ENCODE measurements at regions not wholly inside any gene's neighbourhood (a gene's known extent, or its start where the extent isn't known, plus 50 kb on each side); places are given as distances from the start of the nearest gene placed in this dataset.

- no peak for DNase-seq
- no peaks in the 10 kb centered on the region for H3K36me3 ChIP-seq
- H3K9me3 ChIP-seq: no peaks in the 10 kb centered on the region
- TF ChIP-seq, protein P1, sequence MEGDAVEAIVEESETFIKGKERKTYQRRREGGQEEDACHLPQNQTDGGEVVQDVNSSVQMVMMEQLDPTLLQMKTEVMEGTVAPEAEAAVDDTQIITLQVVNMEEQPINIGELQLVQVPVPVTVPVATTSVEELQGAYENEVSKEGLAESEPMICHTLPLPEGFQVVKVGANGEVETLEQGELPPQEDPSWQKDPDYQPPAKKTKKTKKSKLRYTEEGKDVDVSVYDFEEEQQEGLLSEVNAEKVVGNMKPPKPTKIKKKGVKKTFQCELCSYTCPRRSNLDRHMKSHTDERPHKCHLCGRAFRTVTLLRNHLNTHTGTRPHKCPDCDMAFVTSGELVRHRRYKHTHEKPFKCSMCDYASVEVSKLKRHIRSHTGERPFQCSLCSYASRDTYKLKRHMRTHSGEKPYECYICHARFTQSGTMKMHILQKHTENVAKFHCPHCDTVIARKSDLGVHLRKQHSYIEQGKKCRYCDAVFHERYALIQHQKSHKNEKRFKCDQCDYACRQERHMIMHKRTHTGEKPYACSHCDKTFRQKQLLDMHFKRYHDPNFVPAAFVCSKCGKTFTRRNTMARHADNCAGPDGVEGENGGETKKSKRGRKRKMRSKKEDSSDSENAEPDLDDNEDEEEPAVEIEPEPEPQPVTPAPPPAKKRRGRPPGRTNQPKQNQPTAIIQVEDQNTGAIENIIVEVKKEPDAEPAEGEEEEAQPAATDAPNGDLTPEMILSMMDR (IDR thresholded peaks at IDR 0.05; ENCODE audit: low read depth, low read length): no peak
- H3K27me3 ChIP-seq: no peaks in the 10 kb centered on the region
- no peak overlapping the region for H3K4me3 ChIP-seq (ENCODE audit: low read depth, low read length)
- H3K4me1 ChIP-seq: no peaks in the 10 kb centered on the region
Observed at GRCh38 chr14:41506552-41506951, 100.1 kb upstream of the LRFN5 start.

DNA sequence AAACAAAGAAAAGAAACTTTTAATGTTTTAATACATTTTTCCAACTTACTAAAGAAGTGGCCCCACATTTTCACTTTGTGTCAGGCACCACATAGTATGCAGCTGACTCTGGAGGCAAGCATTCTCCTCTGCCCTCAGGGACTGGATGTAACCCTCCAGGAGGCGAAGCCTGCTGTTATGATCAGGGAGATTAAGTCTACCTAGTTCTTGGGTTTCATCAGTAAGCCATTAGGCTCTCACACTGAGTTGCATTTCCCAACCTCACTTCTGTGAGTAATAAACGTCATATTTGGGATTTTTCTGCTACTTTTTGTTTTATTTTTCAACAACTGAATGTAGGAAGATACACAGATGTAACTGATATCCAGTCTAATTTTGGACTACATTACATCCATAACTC, 101.2 kb upstream of the LRFN5 start:
- TF ChIP-seq, protein P1 (IDR thresholded peaks at IDR 0.05; ENCODE audit: low read depth, low read length): no peak
- no peaks in the 10 kb centered on the region for H3K27me3 ChIP-seq
- H3K36me3 ChIP-seq: no peaks in the 10 kb centered on the region
- DNase-seq: no peak
- H3K9me3 ChIP-seq: no peaks in the 10 kb centered on the region
- no peak overlapping the region for H3K4me3 ChIP-seq (ENCODE audit: low read depth, low read length)
- no peaks in the 10 kb centered on the region for H3K4me1 ChIP-seq

DNA sequence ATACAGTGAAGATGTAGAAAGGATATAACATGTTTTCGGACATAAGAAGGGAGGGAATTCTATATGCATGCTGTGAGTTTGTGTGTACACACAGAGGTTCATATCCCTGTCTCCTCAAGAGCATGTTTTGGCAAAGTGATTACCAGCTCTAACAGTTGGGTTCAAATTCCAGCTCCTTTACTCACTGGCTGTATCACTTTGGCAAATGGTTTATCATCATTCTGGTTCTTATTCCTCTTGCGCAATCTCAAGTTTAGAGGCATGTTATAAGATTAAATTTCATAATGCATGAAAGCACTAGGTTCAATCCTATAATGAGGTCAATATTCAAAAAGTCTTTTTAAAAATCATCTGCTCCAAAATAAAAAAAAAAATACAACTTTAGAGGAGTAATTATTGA, 107.7 kb upstream of the LRFN5 start:
- no peak for DNase-seq
- Histone ChIP-seq H3K4me3 (ENCODE audit: low read depth, low read length) (no peak overlapping the region), H3K27me3 (no peaks in the 10 kb centered on the region), H3K9me3 (no peaks in the 10 kb centered on the region), H3K36me3 (no peaks in the 10 kb centered on the region), H3K4me1 (no peaks in the 10 kb centered on the region)
- TF ChIP-seq, protein P1 (IDR thresholded peaks at IDR 0.05; ENCODE audit: low read depth, low read length): no peak

GRCh38 chr14:41490323-41490722, 116.4 kb upstream of the LRFN5 start:
- DNase-seq: no peak

GRCh38 chr14:41489315-41489972, 117.2 kb upstream of the LRFN5 start:
- no peaks in the 10 kb centered on the region for H3K27me3 ChIP-seq

More at GRCh38 chr14:41490323-41490722, 116.4 kb upstream of the LRFN5 start:
- H3K4me3 ChIP-seq (ENCODE audit: low read depth, low read length): no peak overlapping the region
- no peaks in the 10 kb centered on the region for H3K27me3 ChIP-seq
- no peaks in the 10 kb centered on the region for H3K36me3 ChIP-seq
- no peaks in the 10 kb centered on the region for H3K9me3 ChIP-seq
- TF ChIP-seq, protein P1 (IDR thresholded peaks at IDR 0.05; ENCODE audit: low read depth, low read length): no peak
- H3K4me1 ChIP-seq: no peaks in the 10 kb centered on the region

DNA sequence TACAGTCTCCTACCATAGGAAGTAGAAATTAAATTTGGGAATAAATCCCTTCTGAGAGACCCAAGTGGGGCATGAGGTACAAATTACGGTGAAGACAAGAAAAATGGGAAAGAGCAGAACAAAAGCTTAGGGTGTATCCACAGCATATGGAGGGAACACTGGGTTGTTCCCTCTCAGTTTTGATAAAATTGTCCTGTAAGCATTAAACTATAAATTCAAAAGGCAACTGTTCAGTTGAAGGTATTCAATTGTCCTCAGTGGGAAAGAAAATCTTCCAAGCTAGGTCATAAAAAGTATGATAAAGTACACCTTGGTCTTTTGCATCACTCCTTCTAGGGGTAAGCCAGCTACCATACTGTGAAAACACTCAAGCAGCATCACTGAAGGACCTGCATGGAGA, 118.3 kb upstream of the LRFN5 start:
- H3K27me3 ChIP-seq: no peaks in the 10 kb centered on the region
- no peaks in the 10 kb centered on the region for H3K9me3 ChIP-seq
- H3K4me1 ChIP-seq: no peaks in the 10 kb centered on the region
- H3K4me3 ChIP-seq (ENCODE audit: low read depth, low read length): no peak overlapping the region
- no peak for DNase-seq
- TF ChIP-seq, protein P1 (IDR thresholded peaks at IDR 0.05; ENCODE audit: low read depth, low read length): no peak
- no peaks in the 10 kb centered on the region for H3K36me3 ChIP-seq

More at GRCh38 chr14:41489315-41489972, 117.2 kb upstream of the LRFN5 start:
- Histone ChIP-seq H3K9me3 (no peaks in the 10 kb centered on the region), H3K4me3 (ENCODE audit: low read depth, low read length) (no peak overlapping the region), H3K4me1 (no peaks in the 10 kb centered on the region), H3K36me3 (no peaks in the 10 kb centered on the region)
- TF ChIP-seq, protein P1 (IDR thresholded peaks at IDR 0.05; ENCODE audit: low read depth, low read length): no peak
- no peak for DNase-seq

Measured in BE2C (cell line).